ENCODE measurements at regions not wholly inside any gene's neighbourhood (a gene's known extent, or its start where the extent isn't known, plus 50 kb on each side); places are given as distances from the start of the nearest gene placed in this dataset.
A peak's percentile ranks its signal among the peaks of the same experiment; 100 is the strongest.

- DNase-seq (no peak), ATAC-seq (no peak)
- peaks cover under 1% of the 10 kb centered on the region for H3K9me3 Mint-ChIP-seq (ENCODE audit: insufficient read depth)
- POLR2A ChIA-PET, result no interaction called here
- H3K27ac Mint-ChIP-seq, result no peak overlapping the region
- no peak overlapping the region for H3K4me3 Mint-ChIP-seq
- peaks cover 5% of the 10 kb centered on the region for H3K27me3 Mint-ChIP-seq (ENCODE audit: low read depth)
- H3K36me3 Mint-ChIP-seq (ENCODE audit: low read depth), result no peaks in the 10 kb centered on the region
- H3K4me1 Mint-ChIP-seq (ENCODE audit: low read depth), result peaks cover 12% of the 10 kb centered on the region
- CTCF ChIA-PET, result no interaction called here
Observed at GRCh38 chr4:3386526-3386925, 55.2 kb upstream of the HGFAC start.

GRCh38 chr4:3387154-3387942 is 54.4 kb upstream of the HGFAC start:
- DNase-seq (no peak), ATAC-seq (no peak)
- H3K9me3 Mint-ChIP-seq (ENCODE audit: insufficient read depth), result no peaks in the 10 kb centered on the region
- POLR2A ChIA-PET, result no interaction called here
- H3K36me3 Mint-ChIP-seq (ENCODE audit: low read depth), result no peaks in the 10 kb centered on the region
- H3K4me3 Mint-ChIP-seq, result no peak overlapping the region
- peaks cover 12% of the 10 kb centered on the region for H3K4me1 Mint-ChIP-seq (ENCODE audit: low read depth)
- H3K27ac Mint-ChIP-seq, result no peak overlapping the region
- H3K27me3 Mint-ChIP-seq (ENCODE audit: low read depth), result peaks cover 5% of the 10 kb centered on the region
- CTCF ChIA-PET, result interaction anchor here (0.7 kb wide), 1 partner anchor 41 kb away, joined by 5 read pairs; no protein-coding TSS in a partner anchor

GRCh38 chr4:3387943-3388361 is 53.8 kb upstream of the HGFAC start:
- Mint-ChIP-seq H3K36me3 (ENCODE audit: low read depth) (no peaks in the 10 kb centered on the region), H3K27ac (no peak overlapping the region), H3K9me3 (ENCODE audit: insufficient read depth) (no peaks in the 10 kb centered on the region), H3K27me3 (ENCODE audit: low read depth) (peaks cover 3% of the 10 kb centered on the region), H3K4me1 (ENCODE audit: low read depth) (peaks cover 12% of the 10 kb centered on the region), H3K4me3 (no peak overlapping the region)
- CTCF ChIA-PET, result interaction anchor here (0.7 kb wide), 1 partner anchor 42 kb away, joined by 5 read pairs; no protein-coding TSS in a partner anchor
- POLR2A ChIA-PET, result no interaction called here
- no peak for ATAC-seq
- no peak for DNase-seq

GRCh38 chr4:3388471-3389232 is 53.1 kb upstream of the HGFAC start:
- peaks cover 12% of the 10 kb centered on the region for H3K4me1 Mint-ChIP-seq (ENCODE audit: low read depth)
- no peaks in the 10 kb centered on the region for H3K9me3 Mint-ChIP-seq (ENCODE audit: insufficient read depth)
- H3K27ac Mint-ChIP-seq, result no peak overlapping the region
- ATAC-seq (peak; percentile 25), DNase-seq (no peak)
- H3K4me3 Mint-ChIP-seq, result no peak overlapping the region
- H3K36me3 Mint-ChIP-seq (ENCODE audit: low read depth), result no peaks in the 10 kb centered on the region
- H3K27me3 Mint-ChIP-seq (ENCODE audit: low read depth), result peaks cover 3% of the 10 kb centered on the region
- ChIA-PET CTCF (no interaction called here), POLR2A (no interaction called here)

- ChIA-PET POLR2A (no interaction called here), CTCF (no interaction called here)
- ATAC-seq, result no peak
- Mint-ChIP-seq H3K27ac (no peak overlapping the region), H3K27me3 (ENCODE audit: low read depth) (peaks cover 3% of the 10 kb centered on the region), H3K36me3 (ENCODE audit: low read depth) (no peaks in the 10 kb centered on the region), H3K4me3 (no peak overlapping the region), H3K4me1 (ENCODE audit: low read depth) (peaks cover 12% of the 10 kb centered on the region), H3K9me3 (ENCODE audit: insufficient read depth) (no peaks in the 10 kb centered on the region)
- DNase-seq, result no peak
Observed at GRCh38 chr4:3389233-3390215, 52.2 kb upstream of the HGFAC start.

- ChIA-PET CTCF (no interaction called here), POLR2A (no interaction called here)
- ATAC-seq (no peak), DNase-seq (no peak)
- peaks cover 3% of the 10 kb centered on the region for H3K27me3 Mint-ChIP-seq (ENCODE audit: low read depth)
- H3K4me3 Mint-ChIP-seq, result no peak overlapping the region
- no peaks in the 10 kb centered on the region for H3K36me3 Mint-ChIP-seq (ENCODE audit: low read depth)
- no peaks in the 10 kb centered on the region for H3K9me3 Mint-ChIP-seq (ENCODE audit: insufficient read depth)
- peaks cover 9% of the 10 kb centered on the region for H3K4me1 Mint-ChIP-seq (ENCODE audit: low read depth)
- H3K27ac Mint-ChIP-seq, result no peak overlapping the region
Observed at GRCh38 chr4:3390288-3390811, 51.4 kb upstream of the HGFAC start.

- no peaks in the 10 kb centered on the region for H3K4me1 Mint-ChIP-seq (ENCODE audit: low read depth)
- no peak overlapping the region for H3K27ac Mint-ChIP-seq
- ChIA-PET POLR2A (no interaction called here), CTCF (no interaction called here)
- DNase-seq (no peak), ATAC-seq (no peak)
- H3K27me3 Mint-ChIP-seq (ENCODE audit: low read depth), result peaks cover 3% of the 10 kb centered on the region
- H3K36me3 Mint-ChIP-seq (ENCODE audit: low read depth), result no peaks in the 10 kb centered on the region
- no peaks in the 10 kb centered on the region for H3K9me3 Mint-ChIP-seq (ENCODE audit: insufficient read depth)
- H3K4me3 Mint-ChIP-seq, result no peak overlapping the region
Observed at GRCh38 chr4:3391422-3391821, 50.3 kb upstream of the HGFAC start.
